ENCODE measurements at regions not wholly inside any gene's neighbourhood (a gene's known extent, or its start where the extent isn't known, plus 50 kb on each side); places are given as distances from the start of the nearest gene placed in this dataset.

DNA sequence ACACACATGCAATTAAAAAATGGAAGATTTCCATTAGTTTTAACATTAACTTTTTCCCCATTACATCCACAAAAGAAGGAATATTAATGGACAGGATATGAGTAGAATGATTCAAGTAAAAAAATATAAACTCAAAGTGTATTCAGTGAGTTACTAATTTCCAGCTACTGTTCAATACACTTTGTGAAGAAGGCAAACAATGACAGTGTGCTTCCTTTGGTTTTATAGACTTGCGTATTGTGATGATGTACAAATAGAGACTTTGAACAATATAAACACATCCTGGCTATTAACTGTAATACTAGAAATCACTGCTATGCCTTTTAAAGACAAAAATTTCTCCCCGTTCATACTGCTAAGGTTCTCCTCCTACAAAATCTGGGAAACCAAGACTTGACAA lies 171.4 kb downstream of the ASB9 start:
- Mint-ChIP-seq H3K4me1 (no peaks in the 10 kb centered on the region), H3K9me3 (no peaks in the 10 kb centered on the region), H3K36me3 (ENCODE audit: low read depth) (no peaks in the 10 kb centered on the region), H3K4me3 (no peak overlapping the region), H3K27me3 (no peaks in the 10 kb centered on the region), H3K27ac (no peak overlapping the region)
- intact Hi-C loops (cut with micrococcal nuclease) = no loop called here
- CTCF ChIA-PET = no interaction called here
- TF ChIP-seq, protein P1, sequence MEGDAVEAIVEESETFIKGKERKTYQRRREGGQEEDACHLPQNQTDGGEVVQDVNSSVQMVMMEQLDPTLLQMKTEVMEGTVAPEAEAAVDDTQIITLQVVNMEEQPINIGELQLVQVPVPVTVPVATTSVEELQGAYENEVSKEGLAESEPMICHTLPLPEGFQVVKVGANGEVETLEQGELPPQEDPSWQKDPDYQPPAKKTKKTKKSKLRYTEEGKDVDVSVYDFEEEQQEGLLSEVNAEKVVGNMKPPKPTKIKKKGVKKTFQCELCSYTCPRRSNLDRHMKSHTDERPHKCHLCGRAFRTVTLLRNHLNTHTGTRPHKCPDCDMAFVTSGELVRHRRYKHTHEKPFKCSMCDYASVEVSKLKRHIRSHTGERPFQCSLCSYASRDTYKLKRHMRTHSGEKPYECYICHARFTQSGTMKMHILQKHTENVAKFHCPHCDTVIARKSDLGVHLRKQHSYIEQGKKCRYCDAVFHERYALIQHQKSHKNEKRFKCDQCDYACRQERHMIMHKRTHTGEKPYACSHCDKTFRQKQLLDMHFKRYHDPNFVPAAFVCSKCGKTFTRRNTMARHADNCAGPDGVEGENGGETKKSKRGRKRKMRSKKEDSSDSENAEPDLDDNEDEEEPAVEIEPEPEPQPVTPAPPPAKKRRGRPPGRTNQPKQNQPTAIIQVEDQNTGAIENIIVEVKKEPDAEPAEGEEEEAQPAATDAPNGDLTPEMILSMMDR (IDR thresholded peaks at IDR 0.05) = no peak
- ATAC-seq (ENCODE audit: low read depth) = no peak
- POLR2A ChIA-PET = no interaction called here
- no peak for DNase-seq

DNA sequence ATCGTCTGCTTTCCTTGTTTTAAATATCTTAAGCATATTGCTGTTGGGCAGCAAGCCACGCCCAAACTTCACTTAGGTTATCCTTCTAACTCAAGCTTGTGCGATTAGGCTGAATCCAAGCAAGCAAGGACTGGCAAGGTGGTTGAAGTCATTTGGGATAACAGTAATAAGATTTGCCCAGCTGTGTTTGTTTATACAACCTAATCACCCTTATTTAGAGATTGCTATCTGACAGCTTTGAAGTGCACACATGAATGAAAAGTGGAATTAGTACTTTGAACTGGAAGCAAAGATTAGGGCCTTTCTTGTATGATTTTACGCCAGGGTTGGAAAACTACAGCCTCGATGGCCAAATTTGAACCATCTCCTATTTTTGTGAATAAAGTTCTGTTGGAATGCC lies 182.1 kb downstream of the ASB9 start:
- ChIA-PET POLR2A (no interaction called here), CTCF (no interaction called here)
- TF ChIP-seq, protein P1 (IDR thresholded peaks at IDR 0.05) = no peak
- DNase-seq = no peak
- Mint-ChIP-seq H3K4me3 (no peak overlapping the region), H3K36me3 (ENCODE audit: low read depth) (no peaks in the 10 kb centered on the region), H3K27me3 (no peaks in the 10 kb centered on the region), H3K4me1 (no peaks in the 10 kb centered on the region), H3K27ac (no peak overlapping the region), H3K9me3 (no peaks in the 10 kb centered on the region)
- no peak for ATAC-seq (ENCODE audit: low read depth)
- intact Hi-C loops (cut with micrococcal nuclease) = no loop called here

DNA sequence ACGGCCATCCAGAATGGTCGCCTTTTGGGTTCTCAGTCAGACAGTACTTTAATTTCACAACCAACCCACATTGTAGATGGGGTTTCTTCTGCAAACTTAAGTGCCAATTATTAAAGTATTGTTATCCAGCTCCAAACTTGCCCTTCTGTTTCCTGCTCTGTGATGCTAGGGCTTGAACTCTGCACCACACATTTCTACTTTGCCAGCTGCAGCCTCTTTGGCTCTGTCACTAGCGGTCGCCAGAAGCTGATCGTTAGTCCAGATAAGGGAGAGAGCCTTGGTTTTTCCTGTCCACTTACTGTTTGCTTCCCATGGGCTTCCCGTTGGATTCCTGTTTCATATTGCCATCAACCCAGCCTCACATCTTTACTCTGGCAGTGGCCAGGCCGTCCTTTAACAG lies 196.6 kb downstream of the ASB9 start:
- POLR2A ChIA-PET = no interaction called here
- ATAC-seq (ENCODE audit: low read depth) (no peak), DNase-seq (no peak)
- H3K36me3 Mint-ChIP-seq (ENCODE audit: low read depth) = no peaks in the 10 kb centered on the region
- H3K27me3 Mint-ChIP-seq = no peaks in the 10 kb centered on the region
- TF ChIP-seq, protein P1 (IDR thresholded peaks at IDR 0.05) = no peak
- H3K27ac Mint-ChIP-seq = no peak overlapping the region
- intact Hi-C loops (cut with micrococcal nuclease) = no loop called here
- CTCF ChIA-PET = no interaction called here
- no peaks in the 10 kb centered on the region for H3K4me1 Mint-ChIP-seq
- H3K4me3 Mint-ChIP-seq = no peak overlapping the region
- H3K9me3 Mint-ChIP-seq = no peaks in the 10 kb centered on the region

DNA sequence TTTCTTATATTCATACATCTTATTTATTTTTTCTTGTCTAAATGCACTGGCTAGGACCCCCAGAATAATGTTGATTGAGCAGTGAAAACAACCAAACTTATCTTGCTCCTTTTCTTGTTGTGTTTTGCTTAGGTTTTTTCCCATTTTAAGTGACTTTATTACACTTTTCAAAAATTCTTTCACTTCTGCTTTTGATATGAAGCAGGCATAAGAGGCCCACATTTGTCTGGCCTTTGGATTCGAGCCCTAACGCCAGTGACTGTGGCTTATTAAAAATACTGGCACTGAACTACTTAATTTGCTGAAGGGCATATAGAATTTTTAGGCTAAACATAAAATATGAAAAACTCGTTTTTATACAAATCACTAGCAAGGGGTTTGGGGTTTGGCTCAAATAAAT lies 197.0 kb downstream of the ASB9 start:
- H3K27me3 Mint-ChIP-seq = no peaks in the 10 kb centered on the region
- H3K9me3 Mint-ChIP-seq = no peaks in the 10 kb centered on the region
- TF ChIP-seq, protein P1 (IDR thresholded peaks at IDR 0.05) = no peak
- H3K27ac Mint-ChIP-seq = no peak overlapping the region
- intact Hi-C loops (cut with micrococcal nuclease) = no loop called here
- ChIA-PET CTCF (no interaction called here), POLR2A (no interaction called here)
- ATAC-seq (ENCODE audit: low read depth) (no peak), DNase-seq (no peak)
- no peaks in the 10 kb centered on the region for H3K4me1 Mint-ChIP-seq
- H3K4me3 Mint-ChIP-seq = no peak overlapping the region
- no peaks in the 10 kb centered on the region for H3K36me3 Mint-ChIP-seq (ENCODE audit: low read depth)

DNA sequence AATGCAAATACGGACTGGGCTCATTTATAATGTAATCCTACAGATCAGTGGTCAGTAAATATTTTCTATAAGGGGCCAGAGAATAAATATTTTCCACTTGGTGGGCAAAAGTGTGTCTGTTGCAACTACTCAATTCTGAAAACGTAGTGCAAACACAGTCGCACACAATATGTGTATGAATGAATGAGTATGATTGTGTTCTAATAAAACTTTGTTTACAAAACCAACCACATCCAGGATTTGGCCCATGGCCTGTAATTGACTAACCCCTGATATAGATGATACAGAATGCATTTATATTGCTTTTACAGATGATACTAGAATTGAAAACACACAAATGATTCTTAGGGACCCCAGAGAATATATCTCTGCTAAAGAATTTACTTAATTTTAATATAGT lies 197.6 kb downstream of the ASB9 start:
- intact Hi-C loops (cut with micrococcal nuclease) = no loop called here
- Mint-ChIP-seq H3K9me3 (no peaks in the 10 kb centered on the region), H3K27me3 (no peaks in the 10 kb centered on the region), H3K4me3 (no peak overlapping the region), H3K36me3 (ENCODE audit: low read depth) (no peaks in the 10 kb centered on the region), H3K4me1 (no peaks in the 10 kb centered on the region), H3K27ac (no peak overlapping the region)
- ChIA-PET CTCF (no interaction called here), POLR2A (no interaction called here)
- TF ChIP-seq, protein P1 (IDR thresholded peaks at IDR 0.05) = no peak
- ATAC-seq (ENCODE audit: low read depth) (no peak), DNase-seq (no peak)
